ENCODE measurements at regions not wholly inside any gene's neighbourhood (a gene's known extent, or its start where the extent isn't known, plus 50 kb on each side); places are given as distances from the start of the nearest gene placed in this dataset.

GRCh38 chr2:6249557-6249956, 557.4 kb downstream of the SOX11 start:
- TF ChIP-seq MAX (CRISPR knock-in tag; IDR thresholded peaks at IDR 0.05) (no peak), RELA (CRISPR knock-in tag; IDR thresholded peaks at IDR 0.05; ENCODE audit: borderline replicate concordance) (no peak), ETV6 (CRISPR knock-in tag; IDR thresholded peaks at IDR 0.05) (no peak), MXD4 (CRISPR knock-in tag; IDR thresholded peaks at IDR 0.05; ENCODE audit: borderline replicate concordance) (no peak), CTCF (IDR thresholded peaks at IDR 0.05) (no peak), JUN (CRISPR knock-in tag; IDR thresholded peaks at IDR 0.05) (no peak)

All from WTC11 (cell line).